ENCODE measurements at regions not wholly inside any gene's neighbourhood (a gene's known extent, or its start where the extent isn't known, plus 50 kb on each side); places are given as distances from the start of the nearest gene placed in this dataset.
A peak's percentile ranks its signal among the peaks of the same experiment; 100 is the strongest.
"Not testable (repeated sequence)": the region's sequence is repeated elsewhere in the genome, so short reads cannot be mapped to it uniquely, and the experiment has no call there.

DNA sequence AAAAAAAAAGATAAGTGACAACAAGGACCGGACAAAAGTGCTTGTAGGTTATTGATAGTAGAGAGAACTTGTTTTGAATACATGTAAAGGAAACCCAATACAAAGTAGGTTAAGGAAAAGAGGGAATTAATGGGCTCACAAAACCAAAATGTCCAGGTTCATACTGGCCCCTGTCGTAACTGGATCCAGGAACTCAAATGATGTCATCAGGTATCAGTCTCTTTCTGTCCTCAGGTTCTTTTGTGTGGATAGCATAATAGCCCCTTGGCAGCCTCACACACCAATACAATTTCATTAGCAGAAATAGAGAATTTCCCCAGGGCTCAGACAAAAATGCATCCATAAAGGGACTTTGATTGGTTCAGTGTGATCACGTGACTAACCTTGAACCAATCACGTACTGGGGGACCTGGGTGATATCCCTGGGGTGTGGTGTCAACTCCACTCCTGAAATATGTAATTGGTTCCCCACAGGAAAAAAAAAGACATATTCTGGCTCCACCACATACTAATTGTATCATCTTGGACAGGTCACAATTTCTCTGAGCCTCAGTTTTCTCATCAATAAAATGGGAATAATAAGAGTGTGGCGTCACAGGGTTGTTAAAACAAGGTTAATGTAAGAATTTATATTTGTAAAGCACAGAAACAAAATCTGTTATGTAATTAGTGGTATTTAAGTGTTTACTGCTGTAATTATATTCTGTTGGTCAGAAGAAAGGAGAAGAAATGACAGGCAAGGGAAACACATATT, 174.8 kb downstream of the PDGFRA start:
- no peak for DNase-seq (ENCODE audit: low spot score)

DNA sequence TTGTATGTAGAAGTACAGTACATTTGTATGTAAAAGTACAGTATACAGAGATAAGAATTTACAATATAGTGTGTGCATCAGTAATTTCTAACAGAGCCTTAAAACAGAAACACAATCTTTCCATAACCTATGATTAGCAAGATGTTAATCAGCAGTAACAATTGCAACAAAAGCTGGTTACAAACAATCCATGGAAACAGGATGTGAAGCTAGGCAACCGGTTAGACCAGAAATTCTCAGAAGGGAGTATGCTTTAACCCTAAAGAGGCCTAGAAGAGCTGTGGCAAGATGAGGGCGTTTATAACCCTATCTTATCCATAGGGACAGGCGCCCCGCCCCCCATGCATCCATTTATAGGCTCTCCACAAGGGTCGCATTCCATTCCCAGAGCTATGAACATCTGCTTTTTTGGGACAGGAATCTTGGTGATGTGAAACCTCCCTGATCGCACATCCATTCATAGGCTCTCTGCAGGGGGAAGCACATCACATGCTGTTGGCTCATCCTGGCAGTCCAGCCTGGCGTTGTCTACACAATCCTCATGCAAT, 180.3 kb downstream of the PDGFRA start:
- not testable (repeated sequence) for DNase-seq (ENCODE audit: low spot score)

DNA sequence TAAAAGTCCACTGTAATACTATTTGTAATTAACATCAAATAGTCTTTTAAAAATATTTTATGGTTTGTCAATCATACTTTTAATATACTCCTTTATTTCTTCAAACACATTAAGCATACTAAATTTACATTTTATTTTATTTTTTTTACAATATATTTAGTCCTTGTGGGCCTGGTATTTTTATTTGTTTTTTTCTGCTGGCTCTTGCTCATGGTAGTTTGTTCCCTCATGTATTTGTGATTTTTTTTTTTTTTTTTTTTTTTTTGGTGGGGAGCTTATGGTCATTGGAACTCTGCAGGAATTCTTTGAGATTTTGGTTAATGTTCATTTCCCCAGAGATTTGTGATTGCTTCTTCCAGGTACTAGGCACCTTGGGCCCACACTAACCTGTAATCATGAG, 185.5 kb downstream of the PDGFRA start:
- no peak for DNase-seq (ENCODE audit: low spot score)

DNA sequence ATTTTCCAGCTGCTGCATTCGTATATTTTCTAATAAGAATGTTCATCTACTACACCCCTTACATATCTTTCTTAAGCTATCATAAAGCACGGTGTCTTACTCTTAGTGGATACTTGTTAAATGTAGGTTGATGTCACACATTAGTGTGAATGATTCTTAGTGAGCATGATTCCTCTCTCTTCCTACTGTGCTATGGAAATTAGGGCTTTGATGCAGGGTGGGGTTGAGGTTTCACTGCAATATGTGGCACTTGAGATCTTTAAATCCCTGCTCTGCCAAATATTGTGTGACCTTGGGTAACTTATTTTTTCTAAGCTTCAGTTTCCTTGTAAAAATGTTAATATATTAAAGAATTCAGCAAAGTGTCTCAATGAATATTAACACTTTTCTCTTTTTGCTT, 188.4 kb downstream of the PDGFRA start:
- no peak for DNase-seq (ENCODE audit: low spot score)

DNA sequence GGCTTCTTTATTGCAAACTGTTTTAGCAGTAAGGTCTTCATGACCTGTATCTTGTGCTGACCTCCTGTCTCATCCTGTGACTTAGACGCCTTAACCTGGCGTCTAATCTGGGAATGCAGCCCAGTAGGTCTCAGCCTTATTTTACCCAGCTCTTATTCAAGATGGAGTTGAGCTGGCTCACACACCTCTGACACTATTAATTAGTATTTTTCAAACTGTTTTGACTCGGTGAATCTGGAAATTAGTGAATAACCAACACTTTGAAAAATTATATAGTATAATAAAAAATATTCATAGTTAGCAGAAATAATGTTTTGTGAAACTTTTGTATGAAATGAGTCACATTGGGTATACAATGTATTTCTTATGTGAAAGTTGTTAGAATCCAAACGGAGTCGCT, 189.4 kb downstream of the PDGFRA start:
- no peak for DNase-seq (ENCODE audit: low spot score)

DNA sequence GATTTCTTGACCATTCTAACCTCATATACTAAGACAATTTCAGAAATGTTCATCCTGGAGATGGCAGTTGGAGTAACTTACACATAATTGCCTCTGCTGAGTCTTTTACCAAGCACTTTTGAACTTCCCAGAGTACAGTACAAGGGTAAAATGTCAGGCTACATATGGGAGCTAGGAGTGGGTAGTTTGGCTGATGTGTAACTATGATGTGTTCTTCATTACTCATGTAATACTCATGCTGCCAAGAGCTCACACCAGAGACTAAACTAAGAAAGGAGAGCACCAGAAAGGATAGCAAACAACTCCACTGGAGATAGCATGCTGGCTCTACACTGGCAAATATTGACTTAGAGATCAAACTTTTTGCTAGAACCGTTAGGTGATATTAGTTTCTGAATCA, 194.0 kb downstream of the PDGFRA start:
- no peak for DNase-seq (ENCODE audit: low spot score)

DNA sequence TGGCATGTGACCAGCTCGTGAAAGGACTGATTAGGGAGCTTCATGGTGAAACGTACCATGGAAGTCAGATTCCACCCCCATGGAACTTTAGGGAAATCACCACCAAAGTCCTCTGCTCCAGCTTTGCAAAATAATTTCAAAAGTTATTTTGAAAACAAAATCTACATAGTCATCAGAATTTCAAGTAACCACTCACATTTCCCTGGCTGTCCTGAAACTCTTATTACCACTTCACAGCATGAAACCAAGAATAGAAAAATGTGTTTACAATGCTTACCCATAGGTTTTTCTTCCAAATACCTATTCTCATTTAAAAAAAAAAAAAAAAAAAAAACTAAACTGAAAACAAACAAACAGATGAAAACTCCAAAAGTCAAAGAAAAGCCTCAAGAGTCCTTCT, 198.7 kb downstream of the PDGFRA start:
- DNase-seq (ENCODE audit: low spot score) = no peak

DNA sequence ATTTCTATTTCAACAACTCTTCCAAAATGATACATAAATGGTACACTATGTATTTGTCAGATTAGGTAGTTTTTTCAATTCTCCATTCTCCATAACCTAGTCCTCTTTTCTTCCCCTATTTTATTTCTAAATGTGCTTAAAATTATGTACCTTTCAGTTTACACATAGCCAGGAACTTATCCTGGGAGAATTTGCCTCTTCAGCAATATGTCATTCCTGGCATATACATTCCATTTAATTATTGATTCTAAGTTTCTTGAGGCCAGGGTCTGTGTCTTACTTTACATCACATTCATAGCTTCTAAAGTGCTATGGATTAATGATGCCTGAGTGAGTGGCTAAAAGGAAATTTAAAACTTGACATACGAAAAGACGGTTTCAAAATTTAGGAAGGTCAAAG, 199.8 kb downstream of the PDGFRA start:
- no peak for DNase-seq (ENCODE audit: low spot score)

DNA sequence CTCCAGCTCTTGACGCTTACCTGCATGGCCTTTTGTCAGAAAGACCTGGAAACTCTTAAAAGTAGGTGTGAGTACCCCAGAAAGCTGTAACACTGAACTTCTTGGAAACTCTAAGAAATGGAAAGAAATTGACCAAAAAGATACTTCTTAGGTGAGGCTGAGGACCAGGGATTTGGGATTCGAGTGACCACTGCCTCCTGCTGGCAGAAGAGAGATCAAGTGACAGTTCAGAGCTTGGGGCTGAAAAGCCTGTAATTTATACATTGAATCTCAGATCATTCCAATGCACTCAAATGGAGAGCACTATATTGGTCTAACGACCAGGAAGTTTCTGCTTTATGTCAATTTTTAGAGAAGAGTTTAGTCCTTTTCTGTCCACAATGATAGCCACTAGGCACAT, 204.6 kb downstream of the PDGFRA start:
- DNase-seq (ENCODE audit: low spot score) = no peak

DNA sequence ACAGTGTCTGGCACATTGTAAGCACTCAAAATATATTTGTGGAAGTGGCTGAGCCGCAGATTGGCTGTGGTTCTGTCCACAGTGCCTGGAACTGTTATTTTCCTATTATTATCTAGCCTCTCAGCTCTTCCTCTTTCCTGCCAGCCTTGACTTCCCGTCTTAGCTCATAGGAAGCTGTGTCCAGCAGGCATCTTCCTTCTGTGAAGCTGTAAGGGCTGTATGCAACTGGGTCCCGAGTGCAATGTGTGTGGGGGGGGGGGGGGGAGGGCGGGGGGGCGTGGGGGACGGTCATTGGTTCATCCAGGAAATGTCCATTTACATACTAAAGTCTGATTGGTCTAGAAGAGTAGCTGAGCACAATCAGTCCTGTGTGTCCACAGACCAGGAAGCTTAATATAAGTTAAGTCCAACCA, 210.7 kb downstream of the PDGFRA start:
- peak; percentile 45 for DNase-seq (ENCODE audit: low spot score)

DNA sequence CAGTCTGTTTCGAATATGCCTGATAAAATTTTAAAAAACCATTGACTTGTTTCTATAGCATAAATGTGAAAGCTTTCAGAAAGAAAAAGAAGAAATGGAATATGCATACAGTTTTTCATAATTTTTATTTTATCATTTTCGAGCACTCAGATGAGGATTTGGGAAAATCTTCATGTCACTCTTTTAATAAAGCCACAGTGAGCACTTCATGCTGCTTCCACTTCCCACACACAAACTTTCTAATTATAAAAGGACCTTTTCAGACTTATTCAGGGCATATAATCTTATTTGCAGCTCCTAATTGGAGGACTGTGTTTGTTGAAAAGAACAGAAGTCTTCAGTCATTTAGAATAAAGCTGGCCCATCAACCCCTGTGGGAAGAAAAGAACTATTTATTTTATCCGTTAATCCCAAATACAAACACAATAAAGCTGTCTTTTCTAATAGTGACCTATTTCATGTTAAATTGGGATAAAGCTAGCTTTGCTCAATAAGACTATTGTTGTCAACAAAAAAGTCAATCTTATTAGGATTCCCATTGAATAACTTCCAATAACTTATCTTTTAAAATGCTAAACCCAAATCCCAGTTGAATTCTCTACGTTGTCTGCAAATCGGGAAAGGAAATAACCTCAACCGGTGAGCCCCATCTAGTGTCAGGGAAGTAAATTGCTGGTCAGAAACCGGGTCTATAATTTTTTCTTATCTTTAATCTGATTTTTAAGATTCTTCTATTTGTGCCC, 211.5 kb downstream of the PDGFRA start:
- DNase-seq (ENCODE audit: low spot score) = peak; percentile 22

DNA sequence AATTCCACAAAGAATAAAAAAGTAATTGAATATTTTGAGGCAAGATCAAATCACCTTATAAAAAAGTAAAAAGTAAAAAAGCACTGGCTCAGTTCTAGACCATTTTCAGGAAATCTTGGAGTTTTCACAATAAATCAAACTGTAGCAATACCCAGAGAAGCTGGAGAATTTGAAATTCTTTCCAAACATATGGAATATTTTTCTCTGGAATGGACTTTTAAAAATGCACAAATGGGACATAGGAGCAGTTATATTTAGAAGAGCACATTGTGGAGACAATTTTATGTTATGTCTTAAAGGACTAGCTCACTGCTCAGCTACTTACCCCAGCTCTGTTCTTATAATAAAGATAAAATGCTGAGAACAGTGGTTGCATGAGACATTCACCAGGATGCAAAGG, 211.9 kb upstream of the KIT start:
- no peak for DNase-seq (ENCODE audit: low spot score)

DNA sequence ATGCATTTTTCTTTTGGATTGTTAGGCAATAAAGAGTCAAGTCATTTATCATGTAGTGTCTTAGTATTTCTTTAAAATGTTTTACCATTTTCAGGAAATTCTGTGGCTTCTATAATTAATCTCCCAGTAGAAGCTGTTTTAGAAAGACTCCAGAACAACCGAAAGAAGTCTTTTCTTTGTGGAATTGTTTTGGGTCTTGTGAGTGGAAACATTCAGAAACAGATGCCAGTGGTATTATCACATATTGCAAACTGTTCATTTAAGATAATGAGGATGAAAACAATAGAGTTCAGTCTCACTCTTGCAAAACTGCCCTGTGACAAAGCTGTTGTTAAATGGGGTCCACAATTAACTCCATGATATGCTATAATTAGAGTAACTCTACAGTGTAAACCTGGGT, 211.2 kb upstream of the KIT start:
- no peak for DNase-seq (ENCODE audit: low spot score)

DNA sequence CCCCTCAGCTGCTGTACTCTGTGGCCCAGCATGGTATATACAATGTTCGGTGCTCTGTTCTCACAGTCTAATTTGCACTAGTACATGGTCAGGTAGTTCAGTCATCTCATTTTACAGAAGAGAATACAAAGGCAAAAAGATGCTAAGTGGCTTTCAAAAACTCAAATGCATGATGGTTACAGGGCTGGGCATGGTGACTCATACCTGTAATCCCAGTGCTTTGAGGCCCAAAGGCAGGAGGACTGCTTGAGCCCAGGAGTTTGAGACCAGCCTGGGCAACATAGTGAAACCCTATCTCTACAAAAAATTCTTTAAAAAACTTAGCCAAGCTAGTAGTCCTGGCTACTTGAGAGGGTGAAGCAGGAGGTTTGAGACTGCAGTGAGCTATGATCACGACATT, 210.5 kb upstream of the KIT start:
- no peak for DNase-seq (ENCODE audit: low spot score)

DNA sequence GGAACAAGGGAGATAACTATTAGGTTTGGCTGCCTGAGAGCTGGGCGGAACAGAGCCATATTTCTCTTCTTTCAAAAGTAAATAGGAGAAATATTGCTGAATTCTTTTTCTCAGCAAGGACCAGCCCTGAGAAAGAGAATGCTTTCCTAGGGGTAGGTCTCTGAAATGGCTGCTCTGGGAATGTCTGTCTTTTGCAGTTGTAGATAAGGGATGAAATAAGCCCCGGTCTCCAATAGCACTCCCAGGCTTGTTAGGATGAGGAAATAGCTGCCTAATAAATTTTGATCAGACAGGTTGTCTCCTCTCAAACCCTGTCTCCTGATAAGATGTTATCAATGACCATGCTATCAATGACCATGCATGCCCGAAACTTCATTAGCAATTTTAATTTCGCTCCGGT, 207.8 kb upstream of the KIT start:
- no peak for DNase-seq (ENCODE audit: low spot score)

DNA sequence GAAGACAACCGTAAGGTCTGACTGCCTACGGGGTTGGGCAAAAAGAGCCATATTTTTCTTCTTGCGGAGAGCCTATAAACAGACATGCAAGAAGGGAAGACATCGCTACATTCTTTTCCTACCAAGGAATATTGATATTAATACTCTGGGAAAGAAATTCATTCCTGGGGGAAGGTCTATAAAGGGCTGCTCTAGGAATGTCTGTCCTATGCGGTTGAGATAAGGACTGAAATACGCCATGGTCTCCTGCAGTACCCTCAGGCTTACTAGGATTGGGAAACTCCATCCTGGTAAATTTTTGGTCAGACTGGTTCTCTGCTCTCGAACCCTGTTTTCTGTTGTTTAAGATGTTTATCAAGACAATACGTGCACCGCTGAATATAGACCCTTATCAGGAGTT, 190.8 kb upstream of the KIT start:
- not testable (repeated sequence) for DNase-seq (ENCODE audit: low spot score)

DNA sequence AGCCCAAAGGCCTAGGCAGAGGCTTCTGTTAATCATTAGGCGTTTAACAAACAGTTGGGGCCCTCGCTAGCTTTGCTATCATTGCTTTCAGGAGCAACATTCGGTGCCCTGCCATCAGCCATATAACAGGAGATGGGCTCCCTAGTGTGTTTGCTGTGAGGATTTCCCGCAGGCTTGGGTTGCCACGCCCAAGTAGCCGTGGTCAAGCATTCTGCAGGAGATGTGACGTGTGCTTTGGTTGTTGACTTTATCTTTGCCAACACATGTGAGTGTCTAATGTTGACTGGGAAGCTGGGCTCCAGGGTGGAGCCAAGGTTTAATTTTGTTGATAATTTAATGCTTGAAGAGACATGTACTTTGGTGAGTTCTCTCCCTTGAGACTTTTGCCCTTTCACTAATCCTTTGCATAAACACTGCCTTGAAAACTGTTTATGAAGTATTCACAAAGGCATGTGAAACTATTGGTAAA, 184.6 kb upstream of the KIT start:
- no peak for DNase-seq (ENCODE audit: low spot score)

DNA sequence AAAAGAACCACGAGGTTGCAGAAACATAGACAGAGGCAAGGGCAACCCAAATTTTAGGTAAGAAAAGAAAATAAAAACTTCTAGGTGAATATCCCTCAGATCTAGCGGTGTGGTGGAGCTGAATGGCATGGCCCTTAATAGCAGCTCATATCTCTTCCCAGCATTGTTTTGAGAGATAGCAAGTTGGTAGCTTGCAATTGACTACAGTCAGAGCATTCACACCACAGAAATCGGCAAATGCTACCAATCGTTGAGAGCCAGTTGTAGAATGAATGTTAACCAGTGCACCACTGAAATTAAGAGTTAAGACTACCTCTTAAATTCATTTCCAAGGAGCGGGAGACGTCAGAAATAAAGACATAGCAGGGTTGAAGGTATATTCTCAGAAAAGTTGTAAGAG, 184.0 kb upstream of the KIT start:
- DNase-seq (ENCODE audit: low spot score) = no peak

DNA sequence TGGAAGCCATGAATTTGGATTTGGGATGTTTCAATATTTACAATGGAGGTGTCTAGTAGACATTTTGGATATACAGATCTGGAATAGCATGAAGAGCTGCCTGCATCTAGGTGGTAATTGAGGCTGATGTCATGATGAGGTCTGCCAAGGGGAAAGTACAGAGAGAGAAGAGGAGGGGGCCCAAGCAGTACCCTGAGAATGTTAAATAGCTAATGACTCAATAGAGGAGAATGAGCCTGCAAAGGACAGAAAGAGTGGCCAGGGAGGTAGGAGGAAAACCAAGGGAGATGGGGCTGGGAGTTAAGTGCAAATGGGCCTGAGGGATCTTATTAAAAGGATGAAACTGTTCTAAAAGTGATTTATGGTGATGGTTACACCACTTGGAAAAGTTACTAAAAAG, 182.2 kb upstream of the KIT start:
- no peak for DNase-seq (ENCODE audit: low spot score)

DNA sequence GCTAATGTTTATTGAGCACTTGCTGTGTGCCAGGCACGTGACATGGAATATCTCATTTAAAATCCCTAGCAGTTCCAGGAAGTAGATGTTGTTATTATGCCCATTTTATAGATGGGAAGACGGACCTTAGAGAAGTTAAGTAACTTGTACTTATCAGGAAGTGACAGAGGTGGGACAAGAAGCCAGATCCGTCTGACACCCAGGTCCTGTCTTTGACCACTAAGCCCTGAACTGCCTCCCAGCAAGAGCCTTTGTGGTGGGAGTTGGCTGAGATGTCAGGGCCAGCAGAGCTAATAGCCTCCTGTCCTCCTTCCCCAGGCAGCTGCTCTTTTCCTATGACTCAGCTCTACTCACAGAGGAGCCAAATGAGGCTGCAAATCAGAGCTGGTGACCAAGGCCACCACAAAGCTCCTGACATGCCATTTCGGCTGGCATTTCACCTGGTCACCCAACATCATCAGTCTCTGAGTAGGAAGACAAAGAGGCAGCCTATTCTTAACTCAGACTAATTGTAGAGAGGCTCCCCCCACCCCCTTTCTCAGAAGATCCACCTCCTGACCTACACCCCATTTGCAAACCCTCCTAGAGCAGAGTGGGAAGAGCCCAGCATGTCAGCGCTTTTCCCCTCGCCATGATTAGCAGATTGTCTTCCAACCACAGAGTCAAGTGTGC, 175.1 kb upstream of the KIT start:
- peak; percentile 49 for DNase-seq (ENCODE audit: low spot score)

DNA sequence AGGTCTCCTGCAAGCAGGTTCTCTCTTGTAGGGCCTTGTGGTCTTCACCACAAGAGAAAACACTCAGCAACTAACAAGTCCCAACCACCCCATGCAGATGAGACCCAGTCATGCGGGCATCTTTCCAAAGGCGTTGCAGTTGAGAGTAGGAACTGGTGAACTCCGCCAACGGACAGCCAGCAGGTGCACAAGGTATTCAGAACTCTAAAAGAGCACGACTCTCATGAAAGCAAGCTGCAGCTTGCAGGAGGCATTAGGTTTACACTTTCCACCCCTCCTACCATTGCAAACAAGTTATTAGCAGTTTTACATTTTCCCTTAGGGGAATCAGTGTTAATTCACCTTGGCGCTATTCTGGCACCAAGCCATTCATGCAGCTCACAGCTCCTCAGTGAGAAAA, 173.4 kb upstream of the KIT start:
- no peak for DNase-seq (ENCODE audit: low spot score)

DNA sequence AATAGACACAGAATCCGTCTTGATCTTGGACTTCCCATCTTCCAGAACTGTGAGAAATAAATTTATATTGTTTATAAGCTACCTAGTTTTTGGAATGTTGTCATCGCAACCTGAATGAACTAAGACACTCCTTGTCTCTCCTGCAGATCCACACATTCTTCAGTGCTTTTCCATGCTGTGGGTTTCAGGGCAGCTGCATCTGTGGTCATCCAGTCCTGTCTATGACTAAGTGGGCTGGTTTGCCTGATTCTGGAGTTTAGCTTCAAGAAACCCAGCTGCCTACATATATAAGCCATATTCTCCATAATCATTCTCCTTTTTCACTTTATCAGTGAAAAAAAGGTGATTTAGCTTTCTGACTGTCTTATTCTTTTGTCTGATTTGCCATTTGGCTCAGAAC, 170.3 kb upstream of the KIT start:
- DNase-seq (ENCODE audit: low spot score) = peak; percentile 40

DNA sequence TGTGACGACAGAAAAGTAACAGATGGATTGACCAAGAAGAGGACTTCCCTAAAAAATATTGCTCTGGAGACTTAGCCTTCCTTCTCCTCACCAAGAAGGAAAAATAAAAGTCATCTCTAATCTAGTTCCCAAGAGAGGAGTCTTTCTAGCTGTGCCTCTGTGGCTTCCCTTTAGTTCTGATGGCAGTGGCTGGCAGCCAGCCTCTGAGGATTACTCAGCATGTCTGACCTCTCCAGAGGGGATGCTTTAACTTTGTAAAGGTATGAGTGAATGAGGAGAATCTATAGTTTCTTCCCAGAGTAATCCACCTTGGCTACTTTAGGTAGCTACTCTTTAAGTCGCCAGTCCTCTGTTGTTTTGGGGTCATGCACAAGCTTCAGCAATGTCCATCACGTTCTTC, 163.9 kb upstream of the KIT start:
- no peak for DNase-seq (ENCODE audit: low spot score)

Measured in hepatic stellate cell (primary cell).